ENCODE measurements at regions not wholly inside any gene's neighbourhood (a gene's known extent, or its start where the extent isn't known, plus 50 kb on each side); places are given as distances from the start of the nearest gene placed in this dataset.

GRCh38 chr13:91162589-91162988 lies 184.9 kb upstream of the MIR17HG start (continued):
- TF ChIP-seq GTF2A2 (tag; IDR thresholded peaks at IDR 0.05), result no peak
- TF ChIP-seq ELF2 (CRISPR knock-in tag; IDR thresholded peaks at IDR 0.05), result peak; percentile 52; the same call in 1 of the 2 replicates
- TF ChIP-seq ZSCAN32 (CRISPR knock-in tag; IDR thresholded peaks at IDR 0.05), result no peak
- 0 out of 2 replicates have a peak, but pooled peaks have one; percentile 76 for TF ChIP-seq TFAM (CRISPR knock-in tag; conservative IDR thresholded peaks at IDR 0.05)

DNA sequence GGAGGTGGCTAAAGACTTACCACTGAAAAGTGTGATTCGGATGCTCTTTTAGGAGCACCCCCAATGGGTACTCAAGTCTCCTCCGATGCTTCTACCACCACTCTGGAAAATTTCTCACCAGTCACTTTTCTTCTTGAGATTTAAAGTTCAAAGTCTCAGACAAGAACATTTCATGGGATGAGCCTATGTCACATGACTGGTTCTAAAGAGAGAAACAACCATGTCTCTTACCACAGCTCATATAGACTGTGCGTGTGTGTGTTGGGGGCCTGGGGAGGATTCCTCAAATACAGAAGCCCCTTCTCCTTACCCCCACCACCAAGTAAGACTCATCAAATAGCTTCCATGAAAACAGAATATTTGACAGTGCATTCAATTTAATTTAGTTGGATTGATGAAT lies 181.7 kb upstream of the MIR17HG start:
- FAIRE-seq, result no peak
- Histone ChIP-seq H3K9me3 (replicated peaks; ENCODE audit: control insufficient read depth, insufficient read depth, low read depth, low read length) (no peaks in the 10 kb centered on the region; the same call in 1 of the 2 replicates), H3K36me3 (ENCODE audit: control insufficient read depth, insufficient read depth, low read length) (no peaks in the 10 kb centered on the region), H3K27me3 (ENCODE audit: control insufficient read depth in 2 of 2, insufficient read depth in 2 of 2, low read length in 2 of 2) (no peaks in the 10 kb centered on the region), H3K79me2 (ENCODE audit: control insufficient read depth, insufficient read depth, low read length) (no peaks in the 10 kb centered on the region), H3K9me1 (ENCODE audit: control insufficient read depth, insufficient read depth, low read length) (no peaks in the 10 kb centered on the region), H2AFZ (ENCODE audit: low read depth, low read length) (no peak overlapping the region), H4K20me1 (replicated peaks; ENCODE audit: control insufficient read depth, insufficient read depth, low read length) (no peaks in the 10 kb centered on the region), H3K27ac (ENCODE audit: extremely low read depth, low read depth, low read length) (no peak overlapping the region), H3K4me1 (replicated peaks in 1 of 2; ENCODE audit: control insufficient read depth in 2 of 2, insufficient read depth in 2 of 2, low read length in 2 of 2) (no peaks in the 10 kb centered on the region), H3K9ac (ENCODE audit: insufficient read depth in 1 of 2, low read depth in 2 of 2, low read length in 2 of 2) (no peak overlapping the region), H3K4me2 (ENCODE audit: insufficient read depth, low read length) (no peak overlapping the region), H3K4me3 (no peak overlapping the region)
- intact Hi-C loops (cut with micrococcal nuclease) (loop anchor here (5.0 kb wide), 1 partner anchor 52 kb away; no protein-coding TSS in a partner anchor), in situ Hi-C loops (cut with MboI) (no loop called here)
- ATAC-seq, result no peak
- TF ChIP-seq TFE3 (CRISPR knock-in tag; IDR thresholded peaks at IDR 0.05), result peak; percentile 92
- TF ChIP-seq EP300 (IDR thresholded peaks at IDR 0.05; ENCODE audit: low read length), result no peak
- no peak for DNase-seq (ENCODE audit: extremely low read depth in 1 of 4, low spot score in 3 of 4)
- POLR2A ChIA-PET, result interaction anchor here (1.0 kb wide), 1 partner anchor 23 kb away, joined by 3 read pairs; no protein-coding TSS in a partner anchor
- CTCF ChIA-PET (ENCODE audit: low intra/inter-chr PET ratio), result no interaction called here
- WGBS (ENCODE audit: insufficient coverage, low coverage, missing lambda C conversion rate), result 4% methylated on average over 3 of the region's 3 CpGs
- BruUV-seq (replicated peaks), result no TSS peak

Measured in K562 (cell line).